GM12874 (cell line): ENCODE measurements at regions not wholly inside any gene's neighbourhood (a gene's known extent, or its start where the extent isn't known, plus 50 kb on each side); places are given as distances from the start of the nearest gene placed in this dataset.

ENCODE experiments used
- CTCF ChIP-seq: IDR thresholded peaks from 2 replicates; pipeline ENCODE4 v1.5.1; 2011; ENCODE audit warnings: low read depth, mild to moderate bottlenecking, control low read depth, low read length, moderate library complexity; ENCODE audit not compliant: insufficient read depth

GRCh38 chr5:82719368-82719767, 357.8 kb downstream of the TMEM167A start:
- TF ChIP-seq CTCF: no peak

DNA sequence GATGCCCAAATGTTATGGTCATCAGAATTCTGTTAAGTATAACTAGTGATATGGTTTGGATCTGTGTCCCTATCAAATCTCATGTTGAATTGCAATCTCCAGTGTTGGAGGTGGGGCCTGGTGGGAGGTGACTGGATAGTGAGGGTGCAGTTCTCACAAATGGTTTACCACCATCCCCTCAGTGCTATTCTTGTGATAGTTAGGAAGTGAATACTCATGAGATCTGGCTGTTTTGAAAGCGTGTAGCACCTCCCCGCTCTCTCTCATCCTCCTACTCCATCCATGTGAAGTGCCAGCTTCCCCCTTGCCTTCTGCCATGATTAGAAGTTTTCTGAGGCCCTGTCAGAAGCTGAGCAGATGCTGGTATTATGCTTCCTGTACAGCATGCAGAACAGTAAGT, 359.5 kb downstream of the TMEM167A start:
- no peak for TF ChIP-seq CTCF

- TF ChIP-seq CTCF: no peak
These were observed 363.4 kb downstream of the TMEM167A start for GRCh38 chr5:82713811-82714210.

DNA sequence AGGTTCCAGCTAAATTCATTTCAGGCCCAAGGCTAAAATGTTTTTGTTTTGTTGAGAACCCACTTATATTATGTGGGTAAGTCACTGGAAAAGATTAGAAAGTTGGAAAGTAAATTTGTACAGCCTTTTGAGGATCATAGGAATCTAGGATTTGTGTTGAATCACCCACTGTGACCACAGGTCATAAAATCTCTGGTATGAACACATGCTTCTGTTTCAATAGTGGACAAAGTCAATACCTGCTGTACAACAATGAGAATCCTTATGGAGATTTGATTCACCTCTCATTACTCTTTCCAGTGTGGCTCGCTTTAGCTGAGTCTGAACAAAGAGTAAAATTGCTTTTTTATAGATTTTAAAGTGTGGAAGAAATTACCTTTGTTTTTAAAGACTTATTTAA, 369.5 kb downstream of the TMEM167A start:
- TF ChIP-seq CTCF: no peak

- TF ChIP-seq CTCF: no peak
These were observed 372.8 kb downstream of the TMEM167A start for GRCh38 chr5:82704381-82704780.

GRCh38 chr5:82702046-82702445, 375.1 kb downstream of the TMEM167A start:
- TF ChIP-seq CTCF: no peak

DNA sequence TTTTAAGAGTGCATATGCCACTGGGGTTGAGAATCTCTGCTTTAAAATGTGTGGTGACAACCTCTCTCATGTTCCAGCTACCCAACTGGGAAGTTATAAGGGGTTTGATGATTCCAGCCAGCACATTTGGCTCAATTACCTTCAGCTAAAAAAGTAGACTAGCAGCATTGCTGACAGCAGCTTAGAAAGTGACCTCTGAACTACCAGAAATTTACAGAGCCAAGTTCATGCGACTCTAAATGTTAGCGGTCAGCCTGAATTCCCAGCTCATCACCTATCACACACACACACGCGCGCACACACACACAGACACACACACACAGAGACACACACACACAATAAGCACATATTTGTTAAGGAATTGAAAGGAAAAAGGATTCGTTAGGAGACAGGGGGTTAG, 377.5 kb downstream of the TMEM167A start:
- TF ChIP-seq CTCF: no peak

DNA sequence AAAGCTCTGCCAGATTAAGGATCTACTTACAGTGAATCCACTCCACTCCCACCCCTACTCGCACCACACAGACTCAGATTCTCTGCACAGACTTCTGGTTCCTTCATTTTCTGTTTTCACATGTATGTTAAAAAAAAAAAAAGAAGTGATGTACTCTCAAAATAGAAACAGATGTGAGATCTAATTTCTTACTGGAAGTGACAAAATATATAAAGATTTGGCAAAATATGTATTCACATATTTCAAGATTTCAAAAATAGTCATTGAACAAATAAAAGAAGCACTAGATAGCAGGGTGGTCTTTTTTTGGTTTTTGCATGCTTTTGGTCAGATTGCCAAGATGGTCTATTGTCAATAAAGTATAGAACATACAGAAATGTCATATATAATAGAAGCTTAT, 379.2 kb downstream of the TMEM167A start:
- TF ChIP-seq CTCF: no peak
